ENCODE measurements at regions not wholly inside any gene's neighbourhood (a gene's known extent, or its start where the extent isn't known, plus 50 kb on each side); places are given as distances from the start of the nearest gene placed in this dataset.

DNA sequence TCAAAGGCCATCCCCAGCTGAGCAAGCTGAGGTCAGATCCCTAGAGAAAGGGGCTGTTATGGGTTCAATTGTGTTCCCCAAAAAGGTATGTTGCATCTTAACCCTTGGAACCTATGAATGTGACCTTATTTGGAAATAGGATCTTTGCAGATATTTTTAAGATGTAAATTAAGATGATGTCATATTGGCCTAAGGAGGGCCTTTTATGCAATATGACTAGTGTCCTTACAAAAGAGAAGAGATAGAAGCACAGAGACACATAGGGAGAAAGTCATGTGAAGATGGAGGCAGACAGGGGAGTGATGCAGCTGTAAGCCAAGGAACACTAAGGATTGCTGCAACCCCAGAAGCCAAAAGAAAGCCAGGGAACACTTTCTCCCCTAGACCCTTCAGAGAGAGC, 144.3 kb upstream of the TAB2 start:
- Histone ChIP-seq H3K4me3 (ENCODE audit: low read length, poor library complexity, severe bottlenecking) (no peak overlapping the region), H3K9me3 (ENCODE audit: insufficient read depth, low read depth, low read length) (no peaks in the 10 kb centered on the region), H2AFZ (ENCODE audit: low read length) (no peak overlapping the region), H3K4me1 (ENCODE audit: insufficient read depth, low read length, poor library complexity, severe bottlenecking) (peaks cover 6% of the 10 kb centered on the region), H3F3A (ENCODE audit: low read depth) (no peaks in the 10 kb centered on the region), H3K4me2 (ENCODE audit: low read depth, low read length, poor library complexity, severe bottlenecking) (no peak overlapping the region), H3K9ac (ENCODE audit: low read depth, low read length, poor library complexity, severe bottlenecking) (no peak overlapping the region), H4K20me1 (ENCODE audit: insufficient read depth, low read length, poor library complexity, severe bottlenecking) (no peaks in the 10 kb centered on the region), H3K79me2 (ENCODE audit: insufficient read depth, low read length) (no peaks in the 10 kb centered on the region), H3K27me3 (ENCODE audit: insufficient read depth, low read length, poor library complexity, severe bottlenecking) (no peaks in the 10 kb centered on the region), H3K36me3 (ENCODE audit: insufficient read depth, low read length) (no peaks in the 10 kb centered on the region), H3K9me2 (replicated peaks; ENCODE audit: low read depth, low read length) (no peaks in the 10 kb centered on the region)
- TF ChIP-seq EZH2phosphoT487 (IDR thresholded peaks at IDR 0.05; ENCODE audit: borderline replicate concordance) = no peak
- TF ChIP-seq, protein P1, sequence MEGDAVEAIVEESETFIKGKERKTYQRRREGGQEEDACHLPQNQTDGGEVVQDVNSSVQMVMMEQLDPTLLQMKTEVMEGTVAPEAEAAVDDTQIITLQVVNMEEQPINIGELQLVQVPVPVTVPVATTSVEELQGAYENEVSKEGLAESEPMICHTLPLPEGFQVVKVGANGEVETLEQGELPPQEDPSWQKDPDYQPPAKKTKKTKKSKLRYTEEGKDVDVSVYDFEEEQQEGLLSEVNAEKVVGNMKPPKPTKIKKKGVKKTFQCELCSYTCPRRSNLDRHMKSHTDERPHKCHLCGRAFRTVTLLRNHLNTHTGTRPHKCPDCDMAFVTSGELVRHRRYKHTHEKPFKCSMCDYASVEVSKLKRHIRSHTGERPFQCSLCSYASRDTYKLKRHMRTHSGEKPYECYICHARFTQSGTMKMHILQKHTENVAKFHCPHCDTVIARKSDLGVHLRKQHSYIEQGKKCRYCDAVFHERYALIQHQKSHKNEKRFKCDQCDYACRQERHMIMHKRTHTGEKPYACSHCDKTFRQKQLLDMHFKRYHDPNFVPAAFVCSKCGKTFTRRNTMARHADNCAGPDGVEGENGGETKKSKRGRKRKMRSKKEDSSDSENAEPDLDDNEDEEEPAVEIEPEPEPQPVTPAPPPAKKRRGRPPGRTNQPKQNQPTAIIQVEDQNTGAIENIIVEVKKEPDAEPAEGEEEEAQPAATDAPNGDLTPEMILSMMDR (conservative IDR thresholded peaks at IDR 0.05; ENCODE audit: low read length) = no peak

DNA sequence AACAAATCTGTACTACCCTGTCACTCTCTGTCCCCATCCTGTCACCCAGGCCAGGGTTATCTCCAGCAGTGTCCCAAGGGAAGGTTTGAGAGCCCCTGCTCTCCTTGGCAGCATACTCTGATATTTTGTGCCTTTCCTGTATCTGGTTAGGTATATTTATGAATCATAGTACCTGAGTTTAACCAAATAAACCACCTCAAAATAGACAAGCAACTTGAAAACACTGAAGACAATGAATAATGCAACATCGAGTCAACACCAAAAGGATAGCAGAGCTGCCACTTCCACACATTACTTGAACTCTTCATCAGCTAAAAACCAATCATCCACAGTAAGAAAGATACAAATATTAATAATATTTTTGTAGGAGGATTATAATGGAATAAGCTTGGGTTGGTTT, 142.6 kb upstream of the TAB2 start:
- Histone ChIP-seq H3K79me2 (ENCODE audit: insufficient read depth, low read length) (no peaks in the 10 kb centered on the region), H3K4me1 (ENCODE audit: insufficient read depth, low read length, poor library complexity, severe bottlenecking) (no peaks in the 10 kb centered on the region), H3K36me3 (ENCODE audit: insufficient read depth, low read length) (no peaks in the 10 kb centered on the region), H2AFZ (ENCODE audit: low read length) (no peak overlapping the region), H3K4me3 (ENCODE audit: low read length, poor library complexity, severe bottlenecking) (no peak overlapping the region), H3K27me3 (ENCODE audit: insufficient read depth, low read length, poor library complexity, severe bottlenecking) (no peaks in the 10 kb centered on the region), H3K9ac (ENCODE audit: low read depth, low read length, poor library complexity, severe bottlenecking) (no peak overlapping the region), H4K20me1 (ENCODE audit: insufficient read depth, low read length, poor library complexity, severe bottlenecking) (no peaks in the 10 kb centered on the region), H3K4me2 (ENCODE audit: low read depth, low read length, poor library complexity, severe bottlenecking) (no peak overlapping the region), H3K9me3 (ENCODE audit: insufficient read depth, low read depth, low read length) (no peaks in the 10 kb centered on the region), H3K9me2 (replicated peaks; ENCODE audit: low read depth, low read length) (no peaks in the 10 kb centered on the region), H3F3A (ENCODE audit: low read depth) (no peaks in the 10 kb centered on the region)
- TF ChIP-seq, protein P1 (conservative IDR thresholded peaks at IDR 0.05; ENCODE audit: low read length) = no peak
- TF ChIP-seq EZH2phosphoT487 (IDR thresholded peaks at IDR 0.05; ENCODE audit: borderline replicate concordance) = no peak

DNA sequence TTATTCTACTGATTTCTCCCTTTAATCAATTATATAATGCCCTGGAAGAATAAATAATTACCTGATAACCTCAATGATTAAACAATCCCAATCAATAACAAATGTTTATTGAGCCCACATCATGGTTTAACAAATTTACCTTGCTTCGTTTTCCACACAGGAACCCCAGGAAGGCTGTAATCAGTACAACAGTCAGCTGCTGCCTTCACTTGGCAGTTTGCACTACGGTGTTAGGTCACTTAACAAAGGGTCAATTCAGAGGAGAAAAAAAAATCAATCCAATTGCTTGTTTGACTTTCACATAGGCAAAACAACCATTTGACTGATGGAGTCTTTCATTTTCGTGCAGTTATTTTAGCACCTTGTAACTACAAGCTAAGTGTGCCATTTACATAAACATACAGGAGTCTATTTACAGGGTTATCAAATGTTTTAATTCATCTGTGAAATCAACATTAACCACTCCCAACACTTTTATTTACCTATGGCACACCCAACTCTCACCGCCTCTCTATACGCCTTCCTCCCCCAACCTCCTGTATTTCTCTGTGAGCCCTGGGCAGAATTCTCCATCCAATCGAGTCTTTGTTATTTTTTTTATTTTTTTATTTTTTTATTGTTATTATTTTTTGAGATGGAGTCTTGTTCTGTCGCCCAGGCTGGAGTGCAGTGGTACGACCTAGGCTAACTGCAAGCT, 140.4 kb upstream of the TAB2 start:
- Histone ChIP-seq H3K9me2 (replicated peaks; ENCODE audit: low read depth, low read length) (no peaks in the 10 kb centered on the region), H3F3A (ENCODE audit: low read depth) (no peaks in the 10 kb centered on the region), H3K4me1 (ENCODE audit: insufficient read depth, low read length, poor library complexity, severe bottlenecking) (no peaks in the 10 kb centered on the region), H3K9me3 (ENCODE audit: insufficient read depth, low read depth, low read length) (no peaks in the 10 kb centered on the region), H3K4me3 (ENCODE audit: low read length, poor library complexity, severe bottlenecking) (no peak overlapping the region), H3K36me3 (ENCODE audit: insufficient read depth, low read length) (no peaks in the 10 kb centered on the region), H3K9ac (ENCODE audit: low read depth, low read length, poor library complexity, severe bottlenecking) (no peak overlapping the region), H3K27me3 (ENCODE audit: insufficient read depth, low read length, poor library complexity, severe bottlenecking) (no peaks in the 10 kb centered on the region), H3K79me2 (ENCODE audit: insufficient read depth, low read length) (no peaks in the 10 kb centered on the region), H2AFZ (ENCODE audit: low read length) (no peak overlapping the region), H4K20me1 (ENCODE audit: insufficient read depth, low read length, poor library complexity, severe bottlenecking) (no peaks in the 10 kb centered on the region), H3K4me2 (ENCODE audit: low read depth, low read length, poor library complexity, severe bottlenecking) (no peak overlapping the region)
- TF ChIP-seq EZH2phosphoT487 (IDR thresholded peaks at IDR 0.05; ENCODE audit: borderline replicate concordance) = no peak
- TF ChIP-seq, protein P1 (conservative IDR thresholded peaks at IDR 0.05; ENCODE audit: low read length) = no peak
